SK-N-SH (cell line): ENCODE measurements at regions not wholly inside any gene's neighbourhood (a gene's known extent, or its start where the extent isn't known, plus 50 kb on each side); places are given as distances from the start of the nearest gene placed in this dataset.

Source experiments
- CTCF ChIA-PET: fragments of 300-600, 350-600 bp; formaldehyde crosslinking; extraction: SDS; loops from one replicate; lab custom pipeline; 2021; lab: Yijun Ruan, JAX
- POLR2A ChIA-PET: fragments of 350-600 bp; sonication (Branson Sonifier 250); formaldehyde crosslinking; extraction: SDS; loops from one replicate; lab custom pipeline; 2020; ENCODE audit warnings: antibody characterized with exemption, inconsistent platforms; lab: Yijun Ruan, JAX
- DNase-seq: peaks from one replicate; pipeline ENCODE4 v3.0.0; 2012
- H2AFZ ChIP-seq: fragments of 200-600 bp; sonication (generic); 2 replicates; pipeline ENCODE4 v1.8.1; 2016; ENCODE audit warnings: antibody characterized with exemption, mild to moderate bottlenecking, low read depth
- H3F3A ChIP-seq: fragments of 200-600 bp; sonication (generic); replicated peaks from 2 replicates; pipeline ENCODE3; 2016; ENCODE audit warnings: antibody characterized with exemption, mild to moderate bottlenecking; ENCODE audit not compliant: insufficient read depth
- H3K27ac ChIP-seq, 2 experiments: fragments of 200-500 bp in 1 of 2; fragments of 200-600 bp in 1 of 2; sonication (Bioruptor generic) in 1 of 2; sonication (generic), shearing (Covaris generic) in 1 of 2; 2 replicates each; pipeline versions ENCODE4 v1.5.1 to v1.6.1; 2014 to 2016; ENCODE audit warnings: low read depth in 2 of 2, inconsistent platforms in 1 of 2, low read length in 1 of 2, mild to moderate bottlenecking in 1 of 2, mixed read lengths in 1 of 2
- H3K27me3 ChIP-seq: fragments of 200-600 bp; sonication (generic), shearing (Covaris generic); 2 replicates; pipeline ENCODE4 v1.6.1; 2016; ENCODE audit warnings: mixed run types; ENCODE audit not compliant: insufficient read depth
- H3K36me3 ChIP-seq, 2 experiments: fragments of 200-500 bp in 1 of 2; fragments of 200-600 bp in 1 of 2; sonication (Bioruptor generic) in 1 of 2; sonication (generic) in 1 of 2; replicated peaks in 1 of 2; 2 replicates each; pipeline versions ENCODE3 to v1.5.1; 2014 to 2016; ENCODE audit warnings: low read length in 1 of 2, mild to moderate bottlenecking in 1 of 2; ENCODE audit not compliant: insufficient read depth in 2 of 2, control insufficient read depth in 1 of 2
- H3K4me1 ChIP-seq, 2 experiments: fragments of 200-500 bp in 1 of 2; fragments of 200-600 bp in 1 of 2; sonication (Bioruptor generic) in 1 of 2; sonication (generic), shearing (Covaris generic) in 1 of 2; 2 replicates each; pipeline versions ENCODE4 v1.5.1 to v1.6.1; 2014 to 2016; ENCODE audit warnings: low read depth in 1 of 2, low read length in 1 of 2, mixed run types in 1 of 2; ENCODE audit not compliant: insufficient read depth in 2 of 2, control insufficient read depth in 1 of 2
- H3K4me2 ChIP-seq: fragments of 200-600 bp; sonication (generic), shearing (Covaris generic); 2 replicates; pipeline ENCODE4 v1.6.1; 2017; ENCODE audit warnings: mixed run types
- H3K4me3 ChIP-seq, 2 experiments: fragments of 200-500 bp in 1 of 2; fragments of 200-600 bp in 1 of 2; sonication (Bioruptor generic) in 1 of 2; sonication (generic), shearing (Covaris generic) in 1 of 2; 2 replicates each; pipeline versions ENCODE4 v1.5.1 to v1.8.1; 2014 to 2016; ENCODE audit warnings: low read depth in 2 of 2, inconsistent platforms in 1 of 2, low read length in 1 of 2, mild to moderate bottlenecking in 1 of 2, mixed read lengths in 1 of 2, moderate library complexity in 1 of 2
- H3K79me2 ChIP-seq: fragments of 200-600 bp; sonication (generic); 2 replicates; pipeline ENCODE4 v1.8.1; 2017; ENCODE audit warnings: mild to moderate bottlenecking; ENCODE audit not compliant: insufficient read depth
- H3K9ac ChIP-seq: fragments of 200-600 bp; sonication (generic); 2 replicates; pipeline ENCODE4 v1.6.1; 2017; ENCODE audit warnings: mixed run types
- H3K9me2 ChIP-seq: fragments of 200-600 bp; sonication (generic); 2 replicates; pipeline ENCODE4 v1.6.1; 2017; ENCODE audit warnings: mixed run types
- H3K9me3 ChIP-seq: fragments of 200-600 bp; sonication (generic); 2 replicates; pipeline ENCODE4 v1.6.1; 2017; ENCODE audit warnings: mixed run types, mild to moderate bottlenecking, moderate library complexity
- H4K20me1 ChIP-seq: fragments of 200-600 bp; sonication (generic); 2 replicates; pipeline ENCODE4 v1.6.1; 2017; ENCODE audit warnings: mild to moderate bottlenecking, mixed run types; ENCODE audit not compliant: insufficient read depth
- CTCF ChIP-seq: fragments of 200-600 bp; sonication (generic); IDR thresholded peaks from 2 replicates; pipeline ENCODE4 v1.6.1; 2017; ENCODE audit warnings: antibody characterized with exemption, mild to moderate bottlenecking, moderate library complexity
- ELF1 ChIP-seq: IDR thresholded peaks from 2 replicates; pipeline ENCODE4 v1.4.0; 2012
- EP300 ChIP-seq, 2 experiments: IDR thresholded peaks; 2 replicates each; pipeline versions ENCODE4 v1.4.0 to v1.6.1; 2012; ENCODE audit warnings: borderline replicate concordance in 1 of 2, low read depth in 1 of 2, low read length in 1 of 2
- FOXJ3 ChIP-seq: sonication (generic); formaldehyde crosslinking; IDR thresholded peaks from 2 replicates; pipeline ENCODE4 v1.5.1; 2020; ENCODE audit warnings: mild to moderate bottlenecking, missing genetic modification reagents
- FOXM1 ChIP-seq: IDR thresholded peaks from 2 replicates; pipeline ENCODE4 v1.4.0; 2012; ENCODE audit warnings: low read depth, mild to moderate bottlenecking
- GATA2 ChIP-seq: sonication (generic); formaldehyde crosslinking; IDR thresholded peaks from 2 replicates; pipeline ENCODE4 v1.5.0; 2020; ENCODE audit warnings: mild to moderate bottlenecking, missing genetic modification reagents
- MAX ChIP-seq: IDR thresholded peaks from 2 replicates; pipeline ENCODE4 v1.4.0; 2012; ENCODE audit warnings: low read depth
- MEF2A ChIP-seq: IDR thresholded peaks from 2 replicates; pipeline ENCODE4 v1.4.0; 2012; ENCODE audit warnings: low read depth, borderline replicate concordance
- MXI1 ChIP-seq: IDR thresholded peaks from 2 replicates; pipeline ENCODE4 v1.6.1; 2012; ENCODE audit warnings: mild to moderate bottlenecking, low read depth, low read length, improper control_type of control experiment
- NFIC ChIP-seq: IDR thresholded peaks from 2 replicates; pipeline ENCODE4 v1.4.0; 2012; ENCODE audit warnings: borderline replicate concordance
- NRF1 ChIP-seq: IDR thresholded peaks from 2 replicates; pipeline ENCODE4 v1.6.1; 2012; ENCODE audit warnings: low read depth, mild to moderate bottlenecking, low read length
- PBX3 ChIP-seq: IDR thresholded peaks from 2 replicates; pipeline ENCODE4; 2012
- ZBTB33 ChIP-seq: IDR thresholded peaks from 2 replicates; pipeline ENCODE4 v1.4.0; 2012; ENCODE audit warnings: low read depth, borderline replicate concordance
- WGBS: methylation state at CpG from one replicate; pipeline ENCODE4 v1.1.6; 2017; ENCODE audit warnings: low lambda C conversion rate; 5-methylcytosine and 5-hydroxymethylcytosine counted together
- TF ChIP-seq, protein P1 (sequence below): IDR thresholded peaks from 2 replicates; pipeline ENCODE4 v1.4.0; 2012; ENCODE audit warnings: low read depth, borderline replicate concordance

DNA sequence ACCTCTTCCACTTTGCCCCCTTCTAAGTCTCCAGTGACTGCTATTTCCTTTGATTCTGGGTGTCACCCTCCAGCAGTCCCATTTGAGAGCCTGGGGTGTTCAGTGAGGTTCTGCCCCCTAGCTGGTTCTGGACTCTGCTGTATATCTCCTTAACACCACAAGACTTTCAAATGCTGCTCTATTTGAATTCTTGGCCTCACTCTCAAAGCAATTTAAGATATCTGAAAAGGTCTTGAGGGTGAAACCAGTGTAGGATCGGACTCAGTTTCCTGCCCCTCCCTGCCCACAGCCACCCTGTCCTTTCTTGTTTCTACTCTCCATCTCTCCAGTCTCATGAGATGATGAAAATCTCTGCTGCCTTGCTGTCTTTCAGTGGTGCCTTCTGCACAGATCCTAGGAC, 280.9 kb downstream of the TENT4A start (continued):
- no peak for TF ChIP-seq PBX3
- TF ChIP-seq, all 33 proteins: peak for 0

DNA sequence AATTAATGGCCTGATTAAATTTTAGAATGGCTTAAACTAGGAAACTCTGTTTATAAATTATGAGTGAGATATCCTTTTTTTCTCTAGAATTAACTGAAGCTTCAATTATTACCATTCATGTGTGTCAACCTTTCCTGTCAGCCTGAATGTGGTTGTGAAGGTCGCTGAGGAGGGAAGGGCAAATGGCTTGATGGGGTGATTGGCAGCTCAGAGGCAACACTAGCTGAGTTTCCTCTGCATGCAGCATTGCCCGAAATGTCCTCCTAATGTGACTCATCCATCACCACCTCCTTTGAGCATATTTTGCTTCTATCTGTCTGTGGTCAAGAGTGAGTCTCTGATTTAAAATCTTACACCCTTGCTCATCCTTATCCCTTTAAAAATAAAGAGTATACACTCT, 281.9 kb downstream of the TENT4A start:
- no peak overlapping the region for H3K9ac ChIP-seq

More for the DNA sequence above, 281.9 kb downstream of the TENT4A start:
- H3F3A ChIP-seq: no peaks in the 10 kb centered on the region
- H3K9me3 ChIP-seq: no peaks in the 10 kb centered on the region
- DNase-seq: no peak
- H3K4me1 ChIP-seq: no peaks in the 10 kb centered on the region
- H3K27ac ChIP-seq: no peak overlapping the region
- no peak overlapping the region for H2AFZ ChIP-seq
- no peak for TF ChIP-seq ELF1
- TF ChIP-seq MEF2A: no peak
- TF ChIP-seq GATA2 (CRISPR knock-in tag): no peak
- no peak for TF ChIP-seq NFIC
- no peak for TF ChIP-seq EP300 (IDR thresholded peaks at IDR 0.05; ENCODE audit: borderline replicate concordance in 1 of 2, low read depth in 1 of 2, low read length in 1 of 2)
- TF ChIP-seq, protein P1, sequence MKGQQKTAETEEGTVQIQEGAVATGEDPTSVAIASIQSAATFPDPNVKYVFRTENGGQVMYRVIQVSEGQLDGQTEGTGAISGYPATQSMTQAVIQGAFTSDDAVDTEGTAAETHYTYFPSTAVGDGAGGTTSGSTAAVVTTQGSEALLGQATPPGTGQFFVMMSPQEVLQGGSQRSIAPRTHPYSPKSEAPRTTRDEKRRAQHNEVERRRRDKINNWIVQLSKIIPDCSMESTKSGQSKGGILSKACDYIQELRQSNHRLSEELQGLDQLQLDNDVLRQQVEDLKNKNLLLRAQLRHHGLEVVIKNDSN: no peak
- no peak for TF ChIP-seq FOXM1
- TF ChIP-seq MAX: no peak
- no peak for TF ChIP-seq NRF1
- TF ChIP-seq MXI1: no peak
- no peak for TF ChIP-seq CTCF
- no peak for TF ChIP-seq FOXJ3 (CRISPR knock-in tag)
- TF ChIP-seq ZBTB33: no peak
- H3K27me3 ChIP-seq: no peaks in the 10 kb centered on the region
- ChIA-PET POLR2A (no interaction called here), CTCF (no interaction called here)
- H3K9me2 ChIP-seq: no peaks in the 10 kb centered on the region
- no peaks in the 10 kb centered on the region for H3K79me2 ChIP-seq
- no peak overlapping the region for H3K4me3 ChIP-seq
- H3K36me3 ChIP-seq: no peaks in the 10 kb centered on the region
- WGBS: 12% methylated on average over 2 of the region's 2 CpGs
- no peak overlapping the region for H3K4me2 ChIP-seq
- no peaks in the 10 kb centered on the region for H4K20me1 ChIP-seq
